Prostate gland (tissue), 2 donors: ENCODE measurements at regions not wholly inside any gene's neighbourhood (a gene's known extent, or its start where the extent isn't known, plus 50 kb on each side); places are given as distances from the start of the nearest gene placed in this dataset.

Experiments
- POLR2A ChIP-seq: fragments of 450-650 bp; IDR thresholded peaks from one replicate; pipeline ENCODE4 v1.6.1; 2016; ENCODE audit warnings: antibody characterized with exemption, mild to moderate bottlenecking
- POLR2AphosphoS5 ChIP-seq: sonication (generic); formaldehyde crosslinking; IDR thresholded peaks from one replicate; pipeline ENCODE4 v1.6.1; 2017; ENCODE audit warnings: antibody characterized with exemption
- TF ChIP-seq, protein P1 (sequence below), 4 experiments: fragments of 200-600 bp in 2 of 4; fragments of 450-650 bp in 2 of 4; sonication (generic) in 2 of 4; IDR thresholded peaks; 1 replicate in 3 of 4; 2 replicates in 1 of 4; pipeline ENCODE4 v1.5.1; 2016 to 2019; ENCODE audit warnings: antibody characterized with exemption in 4 of 4, mild to moderate bottlenecking in 2 of 4, moderate library complexity in 2 of 4

DNA sequence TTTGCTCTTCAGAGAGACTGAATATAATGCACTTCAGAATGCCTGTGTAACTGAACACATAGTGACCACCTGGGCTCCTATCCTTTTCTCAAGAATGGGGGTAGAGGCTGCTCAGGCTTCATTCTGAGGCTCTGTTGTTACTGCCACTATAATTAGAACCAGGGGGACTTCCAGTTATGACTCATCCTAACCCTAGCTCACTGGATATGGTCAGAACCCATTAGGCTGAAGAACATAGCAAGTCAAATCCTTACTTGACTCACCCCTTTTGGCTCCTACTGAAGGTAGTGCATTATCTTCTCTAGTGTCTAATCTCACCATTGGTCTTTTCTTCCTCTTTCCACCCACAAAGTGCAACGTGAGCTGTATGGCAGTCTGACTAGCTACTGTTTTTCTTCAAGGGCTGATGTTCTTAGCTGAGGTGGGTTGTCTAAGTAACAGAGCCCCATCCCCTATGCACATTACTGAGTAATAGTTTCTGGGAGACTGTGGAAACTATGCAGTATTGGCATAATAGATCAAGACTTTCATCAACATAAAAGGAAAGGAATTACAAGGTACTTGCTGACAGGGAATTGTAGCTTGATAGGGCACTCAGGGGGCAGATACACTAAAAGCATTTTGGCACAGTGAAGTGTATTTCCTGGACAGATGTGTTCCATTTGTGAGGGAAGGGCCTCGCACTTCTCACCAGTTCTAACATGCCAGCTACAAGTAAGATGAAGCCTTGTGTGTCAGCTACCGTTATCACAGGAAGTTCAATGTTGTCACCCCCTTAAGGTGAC lies 431.0 kb upstream of the MEF2C start:
- TF ChIP-seq, protein P1, sequence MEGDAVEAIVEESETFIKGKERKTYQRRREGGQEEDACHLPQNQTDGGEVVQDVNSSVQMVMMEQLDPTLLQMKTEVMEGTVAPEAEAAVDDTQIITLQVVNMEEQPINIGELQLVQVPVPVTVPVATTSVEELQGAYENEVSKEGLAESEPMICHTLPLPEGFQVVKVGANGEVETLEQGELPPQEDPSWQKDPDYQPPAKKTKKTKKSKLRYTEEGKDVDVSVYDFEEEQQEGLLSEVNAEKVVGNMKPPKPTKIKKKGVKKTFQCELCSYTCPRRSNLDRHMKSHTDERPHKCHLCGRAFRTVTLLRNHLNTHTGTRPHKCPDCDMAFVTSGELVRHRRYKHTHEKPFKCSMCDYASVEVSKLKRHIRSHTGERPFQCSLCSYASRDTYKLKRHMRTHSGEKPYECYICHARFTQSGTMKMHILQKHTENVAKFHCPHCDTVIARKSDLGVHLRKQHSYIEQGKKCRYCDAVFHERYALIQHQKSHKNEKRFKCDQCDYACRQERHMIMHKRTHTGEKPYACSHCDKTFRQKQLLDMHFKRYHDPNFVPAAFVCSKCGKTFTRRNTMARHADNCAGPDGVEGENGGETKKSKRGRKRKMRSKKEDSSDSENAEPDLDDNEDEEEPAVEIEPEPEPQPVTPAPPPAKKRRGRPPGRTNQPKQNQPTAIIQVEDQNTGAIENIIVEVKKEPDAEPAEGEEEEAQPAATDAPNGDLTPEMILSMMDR (IDR thresholded peaks at IDR 0.05), result no peak
- TF ChIP-seq POLR2A (no peak), POLR2AphosphoS5 (no peak)
